ENCODE measurements at regions not wholly inside any gene's neighbourhood (a gene's known extent, or its start where the extent isn't known, plus 50 kb on each side); places are given as distances from the start of the nearest gene placed in this dataset.

DNA sequence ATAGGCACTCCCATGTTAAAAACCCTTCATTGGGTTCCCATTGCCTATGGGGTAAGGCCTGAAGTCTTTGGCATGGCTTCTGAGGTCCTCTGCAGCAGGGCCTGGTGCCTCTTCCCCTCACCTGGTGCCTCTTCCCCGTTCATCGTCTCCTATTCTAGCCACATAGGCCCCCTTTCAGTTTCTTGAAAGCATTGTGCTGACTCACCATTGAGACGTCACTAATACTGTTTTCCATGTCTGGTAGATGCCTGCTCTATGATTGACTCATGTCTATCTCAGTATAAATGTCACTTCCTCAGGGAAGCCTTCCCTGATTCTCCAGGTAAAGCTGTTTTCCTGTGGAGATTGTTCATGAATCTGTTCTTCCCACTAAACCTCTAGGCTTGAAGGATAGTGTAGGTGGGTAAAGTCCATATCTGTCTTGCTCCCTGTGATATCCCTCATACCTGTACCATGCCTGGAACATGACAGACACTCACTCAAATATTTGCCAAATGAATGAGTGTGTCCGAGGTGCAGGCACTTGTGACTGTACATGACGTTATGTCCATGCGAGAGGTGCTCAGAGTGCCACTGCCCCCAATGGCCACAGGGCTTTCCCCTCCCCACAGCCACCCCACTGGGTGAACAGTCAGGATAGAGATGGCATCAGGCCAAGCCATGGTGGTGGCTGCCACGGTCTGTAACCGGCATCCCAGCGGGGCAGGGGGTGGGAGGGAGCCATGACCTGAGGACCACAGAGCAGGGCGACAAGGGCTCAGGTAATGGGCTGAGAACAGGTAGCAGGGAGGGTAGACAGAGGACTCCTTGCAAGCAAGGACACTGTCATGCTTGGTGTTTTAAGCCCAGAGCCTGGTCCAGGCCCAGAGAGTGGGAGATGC lies 85.2 kb upstream of the FAM20A start:
- Histone ChIP-seq H3K4me3 (ENCODE audit: low read depth, low read length) (no peak overlapping the region), H3K27me3 (ENCODE audit: control insufficient read depth, insufficient read depth, low read length) (no peaks in the 10 kb centered on the region), H3K36me3 (ENCODE audit: control insufficient read depth, insufficient read depth, low read length) (no peaks in the 10 kb centered on the region)
- DNase-seq (ENCODE audit: low read depth): no peak
- no peak for TF ChIP-seq CTCF (IDR thresholded peaks at IDR 0.05; ENCODE audit: insufficient read depth, low read length, poor library complexity, severe bottlenecking)

DNA sequence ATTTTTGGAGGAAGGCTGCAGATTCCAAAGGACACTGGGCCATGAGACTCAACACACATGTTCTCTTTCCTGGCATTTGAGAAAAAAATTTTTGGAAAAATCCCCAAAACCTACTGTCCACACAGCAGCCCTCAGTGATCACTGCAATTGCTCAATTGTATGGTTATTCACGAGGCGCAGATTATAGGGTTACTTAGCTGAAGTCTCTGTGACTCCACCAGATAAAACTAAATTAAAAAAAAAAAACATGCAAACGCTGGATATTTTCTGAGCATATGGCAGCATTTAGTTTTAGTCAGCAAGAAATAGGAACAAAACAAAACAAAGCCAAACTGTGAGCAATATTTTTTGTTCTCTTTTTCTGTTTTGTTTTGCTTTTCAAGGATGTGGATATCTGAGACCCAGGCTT lies 83.8 kb upstream of the FAM20A start:
- Histone ChIP-seq H3K4me3 (ENCODE audit: low read depth, low read length) (no peak overlapping the region), H3K36me3 (ENCODE audit: control insufficient read depth, insufficient read depth, low read length) (no peaks in the 10 kb centered on the region), H3K27me3 (ENCODE audit: control insufficient read depth, insufficient read depth, low read length) (no peaks in the 10 kb centered on the region)
- no peak for DNase-seq (ENCODE audit: low read depth)
- TF ChIP-seq CTCF (IDR thresholded peaks at IDR 0.05; ENCODE audit: insufficient read depth, low read length, poor library complexity, severe bottlenecking): no peak

GRCh38 chr17:68682903-68683302 lies 81.7 kb upstream of the FAM20A start:
- no peak overlapping the region for H3K4me3 ChIP-seq (ENCODE audit: low read depth, low read length)
- no peaks in the 10 kb centered on the region for H3K36me3 ChIP-seq (ENCODE audit: control insufficient read depth, insufficient read depth, low read length)
- DNase-seq (ENCODE audit: low read depth): no peak
- TF ChIP-seq CTCF (IDR thresholded peaks at IDR 0.05; ENCODE audit: insufficient read depth, low read length, poor library complexity, severe bottlenecking): no peak
- no peaks in the 10 kb centered on the region for H3K27me3 ChIP-seq (ENCODE audit: control insufficient read depth, insufficient read depth, low read length)

DNA sequence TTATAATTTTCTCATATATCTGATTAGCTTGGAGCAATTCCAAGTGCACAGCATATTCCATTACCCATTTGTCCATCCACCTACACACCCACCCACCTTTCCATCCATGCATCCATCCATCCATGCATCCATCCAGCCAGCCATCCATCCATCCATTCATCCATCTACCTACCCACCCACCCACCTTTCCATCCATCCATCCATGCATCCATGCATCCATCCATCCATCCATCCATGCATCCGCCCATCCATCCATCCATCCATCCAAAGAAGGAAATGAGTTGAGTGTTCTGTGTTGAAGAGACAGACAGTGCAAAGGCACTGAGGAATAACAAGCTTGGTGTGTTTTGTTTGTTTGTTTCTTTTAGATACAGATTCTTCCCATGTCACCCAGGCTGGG lies 78.7 kb upstream of the FAM20A start:
- TF ChIP-seq CTCF (IDR thresholded peaks at IDR 0.05; ENCODE audit: insufficient read depth, low read length, poor library complexity, severe bottlenecking): no peak
- no peak overlapping the region for H3K4me3 ChIP-seq (ENCODE audit: low read depth, low read length)

DNA sequence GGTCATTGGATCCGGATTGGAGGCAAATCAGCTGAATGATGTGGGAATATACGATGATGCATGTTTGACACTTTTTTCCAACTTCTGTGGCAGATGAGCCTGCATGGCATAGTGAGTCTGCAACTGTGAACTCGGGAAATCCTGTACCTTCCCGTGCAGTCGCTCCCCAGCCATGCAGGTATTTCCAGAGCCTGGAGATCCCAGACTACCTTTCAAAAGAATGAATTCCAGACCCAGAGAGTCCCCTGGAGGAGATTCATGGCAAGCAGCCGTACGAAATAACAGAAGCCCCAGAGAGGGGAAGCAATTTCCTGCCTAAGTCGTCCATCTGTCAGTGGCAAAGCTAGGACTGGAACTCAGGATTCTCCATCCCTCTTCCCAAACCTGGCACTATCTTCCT lies 75.7 kb upstream of the FAM20A start:
- H3K27me3 ChIP-seq (ENCODE audit: control insufficient read depth, insufficient read depth, low read length): no peaks in the 10 kb centered on the region
- TF ChIP-seq CTCF (IDR thresholded peaks at IDR 0.05; ENCODE audit: insufficient read depth, low read length, poor library complexity, severe bottlenecking): no peak
- DNase-seq (ENCODE audit: low read depth): no peak
- no peaks in the 10 kb centered on the region for H3K36me3 ChIP-seq (ENCODE audit: control insufficient read depth, insufficient read depth, low read length)
- H3K4me3 ChIP-seq (ENCODE audit: low read depth, low read length): no peak overlapping the region

More for the DNA sequence above, 78.7 kb upstream of the FAM20A start:
- no peak for DNase-seq (ENCODE audit: low read depth)
- H3K36me3 ChIP-seq (ENCODE audit: control insufficient read depth, insufficient read depth, low read length): no peaks in the 10 kb centered on the region
- no peaks in the 10 kb centered on the region for H3K27me3 ChIP-seq (ENCODE audit: control insufficient read depth, insufficient read depth, low read length)

- no peak for TF ChIP-seq CTCF (IDR thresholded peaks at IDR 0.05; ENCODE audit: insufficient read depth, low read length, poor library complexity, severe bottlenecking)
- Histone ChIP-seq H3K36me3 (ENCODE audit: control insufficient read depth, insufficient read depth, low read length) (no peaks in the 10 kb centered on the region), H3K27me3 (ENCODE audit: control insufficient read depth, insufficient read depth, low read length) (no peaks in the 10 kb centered on the region), H3K4me3 (ENCODE audit: low read depth, low read length) (no peak overlapping the region)
- no peak for DNase-seq (ENCODE audit: low read depth)
These were observed 74.6 kb upstream of the FAM20A start for GRCh38 chr17:68675723-68676122.

Data from kidney epithelial cell (primary cell).